ENCODE measurements at regions not wholly inside any gene's neighbourhood (a gene's known extent, or its start where the extent isn't known, plus 50 kb on each side); places are given as distances from the start of the nearest gene placed in this dataset.

DNA sequence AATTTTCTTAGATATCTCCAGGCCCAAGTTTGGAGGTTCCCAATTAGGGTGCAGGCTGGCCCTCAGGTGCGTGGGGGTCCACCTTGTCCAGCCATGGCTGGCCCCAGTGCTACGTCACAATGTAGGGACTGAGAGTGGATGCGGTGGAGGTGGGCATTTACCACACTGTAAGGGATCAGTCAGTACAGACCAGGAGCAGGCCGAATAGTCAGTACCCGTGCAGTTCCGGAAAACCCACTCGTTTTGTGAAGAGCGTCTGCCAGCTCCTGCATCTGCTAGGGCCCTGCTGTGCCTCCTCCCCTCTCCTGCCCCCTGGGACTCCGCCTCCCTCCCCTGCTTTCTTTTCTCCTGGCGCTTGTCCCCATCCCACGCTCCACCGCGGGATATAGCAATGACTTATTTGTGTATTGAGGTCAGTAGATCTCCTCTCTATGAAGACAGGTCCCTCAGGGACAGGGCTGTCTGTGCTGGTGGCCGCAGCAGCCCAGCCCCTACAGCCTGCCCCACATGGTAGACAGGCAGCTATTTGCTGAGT is 50.4 kb upstream of the SEPTIN5 start:
- DNase-seq: no peak

DNA sequence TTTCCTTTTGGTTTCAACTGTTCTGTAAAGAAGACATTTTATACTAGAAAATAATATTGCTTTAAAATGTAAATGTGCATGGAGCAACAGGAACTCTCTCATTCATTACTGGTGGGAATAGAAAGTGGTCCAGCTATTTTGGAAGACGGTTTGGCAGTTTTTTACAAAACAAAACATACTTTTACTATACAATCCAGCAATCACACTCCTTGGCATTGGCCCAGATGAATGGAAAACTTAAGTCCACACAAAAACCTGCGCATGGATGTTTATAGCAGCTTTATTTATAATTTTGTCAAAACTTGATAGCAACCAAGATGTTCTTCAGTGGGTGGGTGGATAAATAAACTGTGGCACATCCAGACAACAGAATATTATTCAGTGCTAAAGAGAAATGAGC is 49.9 kb upstream of the SEPTIN5 start:
- no peak for DNase-seq

All from NCI-H187 (cell line).